ENCODE measurements at regions not wholly inside any gene's neighbourhood (a gene's known extent, or its start where the extent isn't known, plus 50 kb on each side); places are given as distances from the start of the nearest gene placed in this dataset.

DNA sequence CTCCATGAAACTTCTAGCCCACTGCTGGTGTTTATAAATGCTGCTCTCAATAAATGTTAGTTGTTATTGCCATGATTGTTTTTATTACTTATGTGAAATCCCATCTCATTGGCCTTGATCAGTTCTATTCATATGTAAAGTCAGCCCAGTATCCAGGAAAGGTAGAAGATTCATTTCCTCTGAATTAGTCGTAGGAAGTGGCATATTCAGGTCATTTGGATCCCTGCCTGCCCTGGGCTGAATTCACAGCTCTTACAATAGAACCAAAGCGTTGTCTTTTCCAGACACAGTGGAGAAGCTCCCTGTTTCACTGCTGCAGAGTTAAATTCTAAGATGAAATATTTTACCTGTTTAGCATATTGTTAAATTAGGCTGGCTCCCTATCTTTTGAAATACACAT, 70.3 kb downstream of the MAIP1 start:
- TF ChIP-seq, protein P1, sequence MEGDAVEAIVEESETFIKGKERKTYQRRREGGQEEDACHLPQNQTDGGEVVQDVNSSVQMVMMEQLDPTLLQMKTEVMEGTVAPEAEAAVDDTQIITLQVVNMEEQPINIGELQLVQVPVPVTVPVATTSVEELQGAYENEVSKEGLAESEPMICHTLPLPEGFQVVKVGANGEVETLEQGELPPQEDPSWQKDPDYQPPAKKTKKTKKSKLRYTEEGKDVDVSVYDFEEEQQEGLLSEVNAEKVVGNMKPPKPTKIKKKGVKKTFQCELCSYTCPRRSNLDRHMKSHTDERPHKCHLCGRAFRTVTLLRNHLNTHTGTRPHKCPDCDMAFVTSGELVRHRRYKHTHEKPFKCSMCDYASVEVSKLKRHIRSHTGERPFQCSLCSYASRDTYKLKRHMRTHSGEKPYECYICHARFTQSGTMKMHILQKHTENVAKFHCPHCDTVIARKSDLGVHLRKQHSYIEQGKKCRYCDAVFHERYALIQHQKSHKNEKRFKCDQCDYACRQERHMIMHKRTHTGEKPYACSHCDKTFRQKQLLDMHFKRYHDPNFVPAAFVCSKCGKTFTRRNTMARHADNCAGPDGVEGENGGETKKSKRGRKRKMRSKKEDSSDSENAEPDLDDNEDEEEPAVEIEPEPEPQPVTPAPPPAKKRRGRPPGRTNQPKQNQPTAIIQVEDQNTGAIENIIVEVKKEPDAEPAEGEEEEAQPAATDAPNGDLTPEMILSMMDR (IDR thresholded peaks at IDR 0.05): no peak
- no peak for TF ChIP-seq POLR2AphosphoS5 (IDR thresholded peaks at IDR 0.05; ENCODE audit: low read depth, low read length)
